ENCODE measurements at regions not wholly inside any gene's neighbourhood (a gene's known extent, or its start where the extent isn't known, plus 50 kb on each side); places are given as distances from the start of the nearest gene placed in this dataset.

GRCh38 chr10:76764177-76764576 is 873.4 kb downstream of the KCNMA1 start:
- no peaks in the 10 kb centered on the region for H3K27me3 Mint-ChIP-seq (ENCODE audit: insufficient read depth, unreplicated experiment)
- H3K36me3 Mint-ChIP-seq (ENCODE audit: insufficient read depth, unreplicated experiment), result no peaks in the 10 kb centered on the region
- peaks cover 11% of the 10 kb centered on the region for H3K4me1 Mint-ChIP-seq (ENCODE audit: insufficient read depth, unreplicated experiment)
- POLR2A ChIA-PET, result no interaction called here
- BruUV-seq (replicated peaks), result no TSS peak
- intact Hi-C loops (cut with micrococcal nuclease), result no loop called here
- no peak for TF ChIP-seq CTCF (IDR thresholded peaks at IDR 0.05; ENCODE audit: unreplicated experiment)
- DNase-seq (ENCODE audit: unreplicated experiment), result no peak
- CTCF ChIA-PET, result no interaction called here
- no peaks in the 10 kb centered on the region for H3K9me3 Mint-ChIP-seq (ENCODE audit: unreplicated experiment)
- no peak overlapping the region for H3K4me3 Mint-ChIP-seq (ENCODE audit: unreplicated experiment)
- no peak overlapping the region for H3K27ac Mint-ChIP-seq (ENCODE audit: low read depth, unreplicated experiment)

- Mint-ChIP-seq H3K4me1 (ENCODE audit: insufficient read depth, unreplicated experiment) (peaks cover 11% of the 10 kb centered on the region), H3K4me3 (ENCODE audit: unreplicated experiment) (no peak overlapping the region), H3K27me3 (ENCODE audit: insufficient read depth, unreplicated experiment) (no peaks in the 10 kb centered on the region), H3K27ac (ENCODE audit: low read depth, unreplicated experiment) (no peak overlapping the region), H3K36me3 (ENCODE audit: insufficient read depth, unreplicated experiment) (no peaks in the 10 kb centered on the region), H3K9me3 (ENCODE audit: unreplicated experiment) (no peaks in the 10 kb centered on the region)
- no TSS peak for BruUV-seq (replicated peaks)
- CTCF ChIA-PET, result interaction anchor here (0.6 kb wide), 1 partner anchor 279 kb away, joined by 3 read pairs; no protein-coding TSS in a partner anchor
- DNase-seq (ENCODE audit: unreplicated experiment), result peak; percentile 11
- intact Hi-C loops (cut with micrococcal nuclease), result no loop called here
- POLR2A ChIA-PET, result no interaction called here
- no peak for TF ChIP-seq CTCF (IDR thresholded peaks at IDR 0.05; ENCODE audit: unreplicated experiment)
These were observed 874.2 kb downstream of the KCNMA1 start for GRCh38 chr10:76763376-76763775.

DNA sequence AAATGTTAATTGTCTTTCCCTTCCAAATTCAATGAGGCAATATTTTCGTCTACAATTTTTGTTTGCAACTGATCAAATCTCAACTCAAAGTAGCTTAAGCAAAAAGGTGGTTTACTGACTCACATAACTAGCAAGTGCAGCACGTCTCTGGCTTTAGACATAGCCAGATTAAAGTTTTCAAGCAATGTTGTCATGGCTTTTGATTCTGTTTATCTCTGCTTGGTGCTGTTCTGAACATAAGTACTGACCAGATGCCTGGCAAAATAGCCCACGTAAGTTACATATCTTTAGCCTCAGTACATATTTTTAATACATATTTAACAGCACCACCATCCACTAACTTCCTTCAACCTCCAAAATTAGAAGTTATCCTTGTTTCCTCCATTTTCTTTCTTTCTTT is 877.9 kb downstream of the KCNMA1 start:
- POLR2A ChIA-PET, result no interaction called here
- H3K4me3 Mint-ChIP-seq (ENCODE audit: unreplicated experiment), result no peak overlapping the region
- peaks cover 11% of the 10 kb centered on the region for H3K4me1 Mint-ChIP-seq (ENCODE audit: insufficient read depth, unreplicated experiment)
- BruUV-seq (replicated peaks), result no TSS peak
- CTCF ChIA-PET, result no interaction called here
- H3K27ac Mint-ChIP-seq (ENCODE audit: low read depth, unreplicated experiment), result no peak overlapping the region
- intact Hi-C loops (cut with micrococcal nuclease), result no loop called here
- H3K27me3 Mint-ChIP-seq (ENCODE audit: insufficient read depth, unreplicated experiment), result no peaks in the 10 kb centered on the region
- H3K36me3 Mint-ChIP-seq (ENCODE audit: insufficient read depth, unreplicated experiment), result no peaks in the 10 kb centered on the region
- no peak for DNase-seq (ENCODE audit: unreplicated experiment)
- no peak for TF ChIP-seq CTCF (IDR thresholded peaks at IDR 0.05; ENCODE audit: unreplicated experiment)
- no peaks in the 10 kb centered on the region for H3K9me3 Mint-ChIP-seq (ENCODE audit: unreplicated experiment)

- no peak overlapping the region for H3K27ac Mint-ChIP-seq (ENCODE audit: low read depth, unreplicated experiment)
- BruUV-seq (replicated peaks), result no TSS peak
- TF ChIP-seq CTCF (IDR thresholded peaks at IDR 0.05; ENCODE audit: unreplicated experiment), result no peak
- H3K27me3 Mint-ChIP-seq (ENCODE audit: insufficient read depth, unreplicated experiment), result no peaks in the 10 kb centered on the region
- intact Hi-C loops (cut with micrococcal nuclease), result no loop called here
- no peaks in the 10 kb centered on the region for H3K4me1 Mint-ChIP-seq (ENCODE audit: insufficient read depth, unreplicated experiment)
- H3K36me3 Mint-ChIP-seq (ENCODE audit: insufficient read depth, unreplicated experiment), result no peaks in the 10 kb centered on the region
- H3K4me3 Mint-ChIP-seq (ENCODE audit: unreplicated experiment), result no peak overlapping the region
- ChIA-PET CTCF (no interaction called here), POLR2A (interaction anchor here (0.7 kb wide), 1 partner anchor 11 kb away, joined by 3 read pairs; no protein-coding TSS in a partner anchor)
- DNase-seq (ENCODE audit: unreplicated experiment), result no peak
- no peaks in the 10 kb centered on the region for H3K9me3 Mint-ChIP-seq (ENCODE audit: unreplicated experiment)
These were observed 894.4 kb downstream of the KCNMA1 start for GRCh38 chr10:76743169-76743568.

Measured in MCF 10A (cell line).